HS-27A (cell line): ENCODE measurements at regions not wholly inside any gene's neighbourhood (a gene's known extent, or its start where the extent isn't known, plus 50 kb on each side); places are given as distances from the start of the nearest gene placed in this dataset.

Experiments
- DNase-seq: peaks from one replicate; pipeline ENCODE4 v3.0.0-alpha.2; 2012; ENCODE audit warnings: low read depth, missing footprints

DNA sequence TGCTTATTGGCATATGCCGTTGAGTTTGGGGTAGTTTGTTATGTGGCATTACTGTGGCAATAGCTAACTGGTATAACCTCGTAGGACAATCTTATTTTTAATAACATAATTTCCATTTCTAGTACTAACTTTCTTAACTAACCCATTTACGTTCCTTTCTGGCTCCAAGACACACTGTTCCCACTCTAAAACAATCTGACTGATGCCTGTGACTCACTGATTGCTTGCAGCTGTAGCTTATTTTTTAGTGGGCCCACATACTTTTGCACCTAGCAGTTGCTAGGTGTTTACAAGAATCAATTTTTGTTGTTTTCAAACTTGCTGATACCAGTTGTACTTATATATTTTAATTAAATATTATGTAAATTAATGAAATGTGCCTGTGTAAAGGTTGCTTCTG is 52.2 kb downstream of the FAT3 start:
- DNase-seq, result no peak

GRCh38 chr11:92277871-92278270 is 53.3 kb downstream of the FAT3 start:
- DNase-seq, result no peak

DNA sequence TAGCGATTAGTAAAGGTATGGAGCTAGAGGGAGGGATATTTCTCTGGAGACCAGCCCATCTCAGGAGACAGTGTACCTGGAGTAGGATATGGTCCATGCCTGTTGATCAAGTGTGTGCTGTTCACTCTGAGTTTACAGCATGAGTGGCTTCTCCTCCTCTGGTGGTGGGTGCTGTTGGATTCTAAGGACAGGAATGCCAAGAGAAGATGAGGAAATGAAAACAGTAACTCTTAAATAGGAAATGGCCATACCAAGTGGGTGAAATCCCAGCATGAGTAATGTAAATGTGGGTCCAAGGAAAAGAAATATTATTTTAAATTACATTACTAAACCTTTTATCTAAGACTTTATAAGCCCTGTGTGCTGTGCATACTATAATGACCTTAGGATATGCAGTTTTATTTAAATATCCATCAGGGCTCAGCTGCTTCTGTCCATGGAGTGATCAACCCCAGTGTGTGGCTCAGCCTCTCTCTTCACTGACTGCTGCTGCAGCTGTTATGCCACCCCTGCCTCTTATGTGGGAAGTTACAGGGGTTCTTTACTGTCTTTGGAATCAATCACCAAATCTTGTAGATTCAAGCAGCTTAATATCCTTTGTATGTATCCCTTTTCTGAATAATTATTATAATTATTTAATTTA is 54.3 kb downstream of the FAT3 start:
- no peak for DNase-seq

DNA sequence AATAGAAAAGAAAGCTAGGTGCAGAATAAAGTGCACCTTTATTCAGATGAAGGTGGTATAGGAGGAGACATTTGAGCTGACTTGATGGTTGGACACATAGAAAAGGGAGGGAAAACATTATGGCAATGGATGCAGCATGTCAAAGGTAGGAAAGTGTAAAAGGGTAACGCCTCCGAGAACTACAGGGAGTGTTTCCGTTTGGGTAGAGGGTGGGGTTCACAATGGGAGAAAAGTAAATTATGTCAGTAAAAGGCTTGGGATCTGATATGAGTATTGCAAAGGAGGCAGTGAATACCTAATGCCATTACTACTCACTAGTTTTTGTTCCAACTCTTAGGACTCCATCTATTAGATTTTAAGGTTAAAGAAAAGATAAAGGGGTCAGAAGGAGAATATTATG is 59.5 kb downstream of the FAT3 start:
- no peak for DNase-seq

- DNase-seq, result no peak
These were observed 59.9 kb downstream of the FAT3 start for GRCh38 chr11:92284558-92284957.

- DNase-seq, result no peak
These were observed 61.2 kb downstream of the FAT3 start for GRCh38 chr11:92285776-92286175.

- no peak for DNase-seq
These were observed 62.1 kb downstream of the FAT3 start for GRCh38 chr11:92286709-92287108.

DNA sequence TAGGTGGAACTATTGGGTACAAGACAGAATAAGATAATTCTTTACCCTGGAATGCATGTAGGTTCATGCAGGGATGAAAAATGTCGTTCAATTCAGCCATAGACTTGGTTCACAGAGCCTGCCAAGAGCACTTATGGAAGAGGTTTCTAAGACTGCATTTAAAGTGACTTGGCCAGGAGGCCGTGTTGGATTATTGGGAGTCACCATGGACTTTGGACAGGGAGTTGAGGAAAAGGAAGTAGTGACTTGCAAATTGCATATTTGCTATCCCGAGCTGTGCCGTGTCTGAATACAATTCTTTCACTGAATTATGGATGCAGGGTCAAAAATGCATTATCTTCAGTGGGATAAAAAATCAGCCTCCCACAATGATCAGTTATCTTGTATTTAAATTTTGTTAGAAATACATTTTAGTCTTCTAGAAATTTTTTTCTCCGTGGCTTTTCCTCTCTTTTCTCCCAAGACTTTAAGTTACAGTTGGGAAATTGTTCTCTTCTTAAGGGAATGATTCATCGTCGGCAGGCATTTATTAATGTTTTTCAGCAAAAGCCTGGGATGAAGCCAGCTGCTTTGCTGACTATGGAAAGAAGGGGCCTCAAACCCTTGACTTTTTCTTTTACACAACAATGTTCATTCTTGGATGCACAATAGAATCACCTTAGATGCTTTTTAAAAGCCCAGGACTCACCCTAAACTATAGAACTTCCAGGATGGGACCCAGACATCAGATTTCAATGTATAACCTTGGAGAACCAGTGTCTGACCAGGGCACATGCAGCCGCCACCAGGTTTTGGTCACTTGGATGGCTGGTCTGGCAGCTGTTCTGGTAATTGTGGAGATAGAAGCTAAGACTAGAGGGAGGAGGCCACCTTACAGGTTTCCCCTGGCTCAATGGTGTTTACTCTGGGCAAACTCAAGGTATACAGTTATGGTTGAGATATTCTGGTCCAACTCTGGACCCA is 70.8 kb downstream of the FAT3 start:
- no peak for DNase-seq

DNA sequence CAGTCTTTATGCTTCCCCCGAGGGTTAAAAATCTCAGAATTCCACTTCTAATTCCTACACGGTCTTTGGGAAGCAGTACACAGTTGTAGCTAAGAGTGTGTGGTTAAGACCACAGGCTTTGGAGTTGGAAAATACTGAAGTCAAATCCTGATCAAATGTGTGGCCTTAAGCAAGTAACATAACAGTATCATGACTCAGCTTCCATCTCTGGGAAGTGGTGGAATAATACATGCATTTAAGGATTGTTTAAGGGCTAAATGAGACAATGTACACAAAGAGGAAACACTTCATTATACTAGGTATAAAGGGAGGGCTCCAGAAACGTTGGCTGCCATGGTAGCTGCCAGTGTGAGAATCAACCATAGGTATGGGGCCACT is 71.5 kb downstream of the FAT3 start:
- DNase-seq, result no peak

- DNase-seq, result no peak
These were observed 73.2 kb downstream of the FAT3 start for GRCh38 chr11:92297567-92298553.

GRCh38 chr11:92300876-92301275 is 76.3 kb downstream of the FAT3 start:
- DNase-seq, result no peak

DNA sequence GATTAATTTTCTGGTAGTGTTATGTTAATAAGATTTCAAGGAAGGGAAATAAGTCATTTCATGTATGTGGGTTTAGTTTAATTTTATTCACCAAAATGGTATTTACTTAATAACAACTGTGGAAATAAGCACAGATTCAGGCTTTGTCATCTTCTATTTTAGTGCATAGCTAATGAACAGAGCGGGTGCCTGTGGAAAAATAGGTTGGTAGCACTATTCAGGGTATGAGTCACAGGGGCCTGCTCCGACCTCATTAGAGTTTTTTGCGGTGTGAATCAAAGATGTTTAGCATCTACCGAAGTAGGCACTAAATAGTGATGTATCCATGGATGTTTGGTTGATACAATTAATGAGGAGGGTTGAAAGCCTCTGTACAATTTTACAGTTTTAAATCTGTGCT is 78.2 kb downstream of the FAT3 start:
- DNase-seq, result no peak

DNA sequence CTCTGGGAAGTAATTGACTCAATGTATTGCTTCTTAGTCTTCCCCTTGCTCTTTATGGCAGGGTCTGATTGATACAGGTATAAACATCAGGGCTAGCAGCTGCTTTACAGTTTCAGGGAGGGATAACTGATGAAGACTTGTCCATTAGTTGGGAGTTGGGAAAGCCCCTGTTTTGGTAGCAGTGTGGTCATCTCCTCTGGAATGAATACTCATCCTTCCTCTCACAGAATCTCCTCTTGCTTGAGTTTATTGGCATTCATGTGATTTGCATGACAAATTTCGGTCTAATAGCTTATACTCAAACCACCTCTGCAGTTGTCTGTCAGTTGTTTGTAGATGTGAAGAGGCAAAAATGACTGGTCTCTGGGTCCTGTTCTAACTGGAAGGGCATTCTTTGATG is 79.7 kb downstream of the FAT3 start:
- DNase-seq, result no peak

DNA sequence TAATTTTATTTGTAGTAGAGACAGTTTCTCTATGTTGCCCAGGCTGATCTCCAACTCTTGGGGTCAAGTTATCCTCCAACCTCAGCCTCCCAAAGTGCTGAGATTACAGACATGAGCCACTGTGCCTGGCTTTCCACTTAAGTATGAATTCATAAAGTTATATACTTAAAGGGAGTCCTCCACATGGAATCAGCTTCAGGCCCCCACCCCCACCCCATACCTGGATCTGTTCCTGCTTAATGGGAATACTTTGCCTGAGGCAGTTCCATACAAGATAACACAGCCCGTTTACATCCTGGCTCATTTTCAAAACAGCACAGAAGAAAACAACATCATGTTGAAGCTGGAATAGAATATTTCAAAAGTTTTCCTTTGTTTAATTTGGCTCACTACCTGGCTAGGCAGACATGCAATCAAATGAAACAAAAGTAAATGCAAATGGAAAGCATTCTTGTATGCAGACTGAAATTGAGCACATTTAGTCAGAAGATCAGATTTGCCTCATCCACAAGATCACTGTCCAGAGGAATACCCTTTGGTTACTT is 82.4 kb downstream of the FAT3 start:
- no peak for DNase-seq

- DNase-seq, result no peak
These were observed 83.7 kb downstream of the FAT3 start for GRCh38 chr11:92308366-92308765.

DNA sequence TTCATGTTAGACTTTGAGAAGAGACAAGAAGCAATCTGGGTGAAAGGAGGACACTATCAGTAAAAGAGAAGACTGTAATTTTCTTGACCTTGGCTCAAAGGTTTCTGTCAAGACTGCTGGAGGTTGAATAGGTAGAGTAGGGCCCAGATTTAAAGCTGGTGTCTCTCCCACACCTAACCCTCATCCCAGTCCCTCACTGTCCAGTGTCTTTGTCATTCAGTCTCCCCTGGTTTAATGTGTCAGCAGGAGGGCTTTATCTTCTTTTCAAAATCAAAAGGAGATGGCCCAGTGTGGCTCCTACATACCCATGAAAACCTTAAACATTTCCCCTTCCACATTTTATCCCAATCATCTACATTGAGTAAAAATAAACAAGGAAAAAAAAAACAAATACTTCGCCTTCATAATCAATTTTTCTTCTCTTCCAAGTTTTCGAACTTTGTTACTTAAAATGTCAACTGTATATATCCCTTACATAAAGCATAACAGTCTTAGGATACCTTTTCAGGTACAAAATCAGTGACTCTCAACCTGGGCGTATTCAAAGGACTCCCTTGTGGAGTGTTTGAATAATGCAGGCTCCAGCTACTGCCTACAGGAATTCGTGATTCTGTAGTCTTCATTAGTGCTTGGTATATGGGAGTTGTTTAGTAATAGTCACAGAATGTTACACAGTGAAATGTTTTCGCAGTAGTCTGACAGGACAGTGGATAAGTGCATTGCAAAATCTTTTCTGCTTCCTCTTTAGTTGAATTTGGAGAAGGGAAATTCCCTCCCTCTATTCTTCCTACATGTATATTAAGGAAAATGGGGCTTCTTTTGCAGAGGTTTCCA is 87.2 kb downstream of the FAT3 start:
- no peak for DNase-seq

- DNase-seq, result no peak
These were observed 89.2 kb downstream of the FAT3 start for GRCh38 chr11:92313784-92314183.

- DNase-seq, result no peak
These were observed 89.9 kb downstream of the FAT3 start for GRCh38 chr11:92314499-92314898.

- DNase-seq, result no peak
These were observed 91.6 kb downstream of the FAT3 start for GRCh38 chr11:92316106-92316809.

GRCh38 chr11:92317222-92317621 is 92.6 kb downstream of the FAT3 start:
- DNase-seq, result no peak
